Stimulated activated CD4-positive, alpha-beta T cell treated with anti-CD3 and anti-CD28 coated beads, Interleukin-15, amount 100 ng/mL, for 48 hours (primary cell): ENCODE measurements at regions not wholly inside any gene's neighbourhood (a gene's known extent, or its start where the extent isn't known, plus 50 kb on each side); places are given as distances from the start of the nearest gene placed in this dataset.
"Not testable (repeated sequence)": the region's sequence is repeated elsewhere in the genome, so short reads cannot be mapped to it uniquely, and the experiment has no call there.

Experiments
- DNase-seq, 2 donors: peaks; one replicate each; pipeline ENCODE4 v3.0.0-alpha.2; 2020; ENCODE audit warnings: low read depth in 2 of 2

GRCh38 chr9:39566782-39567181 lies 211.3 kb downstream of the SPATA31A1 start:
- not testable (repeated sequence) for DNase-seq

GRCh38 chr9:39567396-39567795 lies 211.9 kb downstream of the SPATA31A1 start:
- DNase-seq, result not testable (repeated sequence)

GRCh38 chr9:39568900-39569299 lies 213.4 kb downstream of the SPATA31A1 start:
- not testable (repeated sequence) for DNase-seq

GRCh38 chr9:39573024-39574022 lies 217.9 kb downstream of the SPATA31A1 start:
- not testable (repeated sequence) for DNase-seq

GRCh38 chr9:39579000-39579399 lies 223.5 kb downstream of the SPATA31A1 start:
- not testable (repeated sequence) for DNase-seq

- not testable (repeated sequence) for DNase-seq
These were observed 225.8 kb downstream of the SPATA31A1 start for GRCh38 chr9:39581296-39581695.

GRCh38 chr9:39582677-39583412 lies 227.4 kb downstream of the SPATA31A1 start:
- DNase-seq, result not testable (repeated sequence)

- DNase-seq, result not testable (repeated sequence)
These were observed 227.9 kb downstream of the SPATA31A1 start for GRCh38 chr9:39583413-39583747.

GRCh38 chr9:39585233-39585632 lies 229.8 kb downstream of the SPATA31A1 start:
- DNase-seq, result not testable (repeated sequence)

- no peak for DNase-seq
These were observed 232.5 kb downstream of the SPATA31A1 start for GRCh38 chr9:39587844-39588499.

- no peak for DNase-seq
These were observed 233.2 kb downstream of the SPATA31A1 start for GRCh38 chr9:39588500-39589137.

- DNase-seq, result not testable (repeated sequence)
These were observed 248.6 kb downstream of the SPATA31A1 start for GRCh38 chr9:39604089-39604488.

GRCh38 chr9:39611449-39612231 lies 256.2 kb downstream of the SPATA31A1 start:
- not testable (repeated sequence) for DNase-seq

- DNase-seq, result not testable (repeated sequence)
These were observed 261.0 kb downstream of the SPATA31A1 start for GRCh38 chr9:39616480-39616879.

GRCh38 chr9:39624048-39624447 lies 268.6 kb downstream of the SPATA31A1 start:
- not testable (repeated sequence) for DNase-seq

- DNase-seq, result not testable (repeated sequence)
These were observed 276.6 kb downstream of the SPATA31A1 start for GRCh38 chr9:39632071-39632470.

GRCh38 chr9:39649029-39649428 lies 293.6 kb downstream of the SPATA31A1 start:
- DNase-seq, result not testable (repeated sequence)

- not testable (repeated sequence) for DNase-seq
These were observed 301.6 kb downstream of the SPATA31A1 start for GRCh38 chr9:39656960-39657603.

GRCh38 chr9:39663020-39663419 lies 307.6 kb downstream of the SPATA31A1 start:
- DNase-seq, result not testable (repeated sequence)

GRCh38 chr9:39663713-39664112 lies 308.2 kb downstream of the SPATA31A1 start:
- DNase-seq, result not testable (repeated sequence)
